Endometrial microvascular endothelial cells (primary cell): ENCODE measurements at regions not wholly inside any gene's neighbourhood (a gene's known extent, or its start where the extent isn't known, plus 50 kb on each side); places are given as distances from the start of the nearest gene placed in this dataset.

Experiments
- in situ Hi-C: cut with HindIII; loops from 2 replicates; pipeline ENCODE4 v1.10.0; 2017; ENCODE audit warnings: low sequenced_read_pairs, low pct_unique_long_range_greater_than_20kb; ENCODE audit errors: inconsistent ontology term

GRCh38 chr3:106573605-106574004 is 704.8 kb upstream of the CBLB start:
- in situ Hi-C loops = no loop called here

GRCh38 chr3:106575029-106575428 is 706.2 kb upstream of the CBLB start:
- in situ Hi-C loops = no loop called here

DNA sequence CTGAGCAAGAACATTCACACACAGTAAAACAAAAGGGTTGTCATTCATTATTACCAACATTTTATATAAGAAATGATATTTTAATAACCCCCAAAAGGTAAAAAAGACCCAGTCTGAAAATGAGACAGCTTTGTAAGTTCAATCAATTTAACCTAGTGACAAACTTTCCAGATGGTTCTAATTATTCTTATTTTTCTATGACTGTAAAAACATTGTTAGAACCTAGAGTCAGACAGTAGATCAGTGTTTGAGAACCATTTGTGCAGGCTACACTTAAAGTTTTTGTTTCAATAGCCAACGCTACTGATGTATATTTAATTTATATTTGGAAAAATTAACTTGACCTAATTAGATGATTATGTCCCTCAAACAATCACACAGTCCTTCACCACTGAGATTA is 708.4 kb upstream of the CBLB start:
- in situ Hi-C loops = no loop called here

GRCh38 chr3:106578911-106579310 is 710.1 kb upstream of the CBLB start:
- in situ Hi-C loops = no loop called here

DNA sequence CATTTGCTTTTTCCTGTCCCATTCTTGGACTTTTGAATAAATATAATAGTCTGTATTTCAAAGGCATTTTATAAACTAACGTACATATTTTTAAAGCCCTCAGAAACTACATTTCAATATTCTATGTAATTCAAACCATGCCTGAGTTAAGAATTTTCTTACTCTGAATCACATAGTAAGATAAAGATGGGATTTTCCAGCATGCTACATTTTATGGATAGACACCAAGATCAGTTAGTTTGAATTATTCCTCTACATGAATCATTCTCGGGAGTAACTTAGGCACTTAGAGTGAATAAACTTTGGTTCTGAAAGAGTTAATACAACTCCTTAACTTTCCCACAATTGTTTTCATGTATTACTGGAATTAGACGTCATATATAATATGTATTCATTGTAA is 713.3 kb upstream of the CBLB start:
- in situ Hi-C loops = no loop called here

GRCh38 chr3:106587551-106587950 is 718.7 kb upstream of the CBLB start:
- in situ Hi-C loops = no loop called here

GRCh38 chr3:106588739-106589138 is 719.9 kb upstream of the CBLB start:
- in situ Hi-C loops = no loop called here

DNA sequence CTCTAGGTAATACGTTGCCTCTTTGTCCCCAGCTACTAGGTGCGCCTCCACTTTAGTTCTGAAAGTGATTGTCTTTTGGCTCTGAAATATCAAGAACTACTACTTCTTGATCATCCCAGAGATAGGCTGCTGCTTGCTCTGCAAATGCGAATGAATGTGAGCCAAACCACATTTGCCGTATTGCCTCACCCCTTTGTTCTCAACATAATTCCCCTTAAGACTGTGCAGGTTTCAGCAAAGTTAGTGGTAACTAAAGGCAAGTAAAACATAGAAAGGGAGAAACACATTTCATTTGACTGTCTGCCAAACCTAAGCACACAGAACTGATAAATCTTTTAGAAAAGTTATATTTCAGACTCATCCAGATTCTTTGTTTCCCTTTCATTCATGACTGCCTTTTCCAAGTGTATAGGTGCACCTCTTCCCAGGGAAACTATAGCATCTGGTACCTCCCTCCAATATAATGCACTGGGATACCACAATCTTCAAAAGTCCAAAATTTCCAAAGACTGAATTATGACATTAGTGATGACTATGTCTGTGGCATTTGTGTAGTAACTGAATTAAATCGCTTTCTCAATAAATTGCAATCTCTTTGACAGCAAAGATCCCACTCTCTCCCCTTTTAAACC is 720.6 kb upstream of the CBLB start:
- in situ Hi-C loops = no loop called here

GRCh38 chr3:106590216-106590615 is 721.4 kb upstream of the CBLB start:
- in situ Hi-C loops = no loop called here

DNA sequence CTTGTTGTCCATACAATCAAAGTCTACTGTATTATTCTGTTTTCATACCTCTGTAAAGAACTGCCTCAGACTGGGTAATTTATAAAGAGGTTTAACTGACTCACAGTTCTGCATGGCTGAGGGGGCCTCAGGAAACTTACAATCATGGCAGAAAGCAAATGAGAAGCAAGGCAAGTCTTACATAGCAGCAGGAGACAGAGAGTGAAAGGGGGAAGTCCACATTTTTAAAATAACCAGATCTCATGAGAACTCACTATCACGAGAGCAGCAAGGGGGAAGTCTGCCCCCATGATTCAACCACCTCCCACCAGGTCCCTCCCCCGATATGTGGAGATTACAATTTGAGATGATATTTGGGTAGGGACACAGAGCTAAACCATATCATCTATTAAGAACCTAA is 724.6 kb upstream of the CBLB start:
- in situ Hi-C loops = no loop called here

DNA sequence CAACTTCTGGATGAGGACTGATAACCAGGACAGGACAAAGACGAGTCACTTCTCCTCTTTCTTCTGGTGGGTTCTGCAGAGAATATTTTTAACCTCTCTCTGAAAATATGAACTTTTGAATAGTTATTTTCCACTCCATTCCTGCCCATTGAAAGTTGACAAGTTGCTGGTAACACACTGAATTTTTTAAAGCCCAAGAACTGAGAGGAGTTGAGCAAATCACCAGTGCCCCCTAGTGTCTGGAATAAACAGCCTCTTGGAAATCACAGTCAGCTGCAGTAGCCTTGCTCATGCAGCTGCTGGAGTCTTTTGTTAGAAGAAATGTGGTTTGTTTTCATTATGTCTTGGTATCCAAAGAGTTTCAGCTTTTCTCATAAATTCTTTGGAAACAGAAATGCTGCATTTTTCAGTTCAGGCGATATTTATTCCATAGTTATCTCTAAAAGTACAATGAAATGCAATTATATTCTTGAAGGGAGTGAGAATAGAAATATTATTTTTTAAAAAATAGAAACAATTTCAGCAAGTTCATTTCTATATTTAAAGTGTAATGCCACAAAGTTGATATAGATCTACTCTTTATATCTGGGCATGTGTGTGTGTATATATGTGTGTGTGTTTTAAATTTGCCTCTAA is 741.0 kb upstream of the CBLB start:
- in situ Hi-C loops = no loop called here

DNA sequence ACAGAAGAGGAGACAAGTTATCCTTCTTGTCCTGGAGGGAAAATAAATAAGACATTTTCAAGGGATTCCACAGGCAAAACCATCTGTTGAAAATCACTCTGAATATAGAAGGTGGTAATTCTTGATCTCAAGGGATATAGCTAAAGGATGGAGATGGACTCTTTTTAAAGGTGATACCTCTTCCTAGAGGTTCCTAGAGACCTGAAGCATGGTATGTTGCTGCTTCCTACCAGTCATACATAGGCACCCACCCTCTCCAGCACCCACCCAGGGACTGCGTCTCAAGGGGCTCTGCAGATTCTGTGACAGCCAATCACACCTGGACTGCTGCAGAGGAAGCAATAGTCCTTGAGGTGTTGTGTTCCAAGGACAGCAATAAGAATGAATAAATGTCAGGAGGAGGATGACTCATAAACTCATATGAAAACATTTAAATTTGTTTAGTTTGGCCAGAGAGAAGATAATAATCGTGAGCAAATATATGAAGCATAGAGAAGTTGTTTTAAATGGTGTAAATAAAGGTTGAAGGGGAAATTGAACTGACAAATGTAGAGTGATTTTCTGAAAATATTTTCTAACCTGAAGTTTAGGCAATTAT is 741.6 kb upstream of the CBLB start:
- in situ Hi-C loops = no loop called here

GRCh38 chr3:106611116-106611515 is 742.3 kb upstream of the CBLB start:
- in situ Hi-C loops = no loop called here

DNA sequence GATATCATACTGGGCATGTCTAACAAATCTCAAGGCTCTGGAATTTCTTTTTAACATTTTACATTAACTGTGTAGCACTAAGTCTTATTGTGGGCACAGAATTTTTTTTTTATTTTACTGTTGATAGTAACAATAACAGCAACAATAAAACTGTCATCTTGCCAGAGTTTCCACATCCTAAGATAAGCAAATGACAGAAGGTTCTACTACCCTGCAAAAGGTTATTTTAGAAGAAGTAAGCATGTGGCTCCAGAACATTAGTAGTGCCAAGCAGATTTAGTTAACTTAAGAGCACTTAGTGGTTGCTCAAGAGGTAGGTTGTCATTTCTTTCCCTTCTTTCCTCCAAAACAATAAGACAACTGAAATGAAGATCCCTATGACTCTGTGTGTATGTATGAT is 743.0 kb upstream of the CBLB start:
- in situ Hi-C loops = no loop called here

DNA sequence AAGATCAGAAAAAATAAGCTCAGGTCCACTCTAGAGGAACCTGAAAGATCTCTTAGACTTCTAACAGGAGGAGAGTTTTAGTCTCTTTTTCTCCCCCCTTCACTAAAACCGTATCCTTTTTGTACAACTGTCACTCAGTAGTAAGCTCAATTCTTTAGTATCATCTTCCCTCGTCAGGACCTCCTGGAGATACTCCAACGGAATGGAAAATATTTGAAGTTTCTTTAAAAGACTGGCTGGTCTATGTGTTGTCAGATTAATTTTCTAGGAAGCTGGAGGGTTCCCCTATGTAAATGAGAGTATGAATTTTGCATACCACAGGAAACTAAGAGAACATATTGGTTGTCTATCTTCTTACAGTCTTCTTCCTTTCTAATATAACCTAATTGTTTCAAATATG is 747.7 kb upstream of the CBLB start:
- in situ Hi-C loops = no loop called here

DNA sequence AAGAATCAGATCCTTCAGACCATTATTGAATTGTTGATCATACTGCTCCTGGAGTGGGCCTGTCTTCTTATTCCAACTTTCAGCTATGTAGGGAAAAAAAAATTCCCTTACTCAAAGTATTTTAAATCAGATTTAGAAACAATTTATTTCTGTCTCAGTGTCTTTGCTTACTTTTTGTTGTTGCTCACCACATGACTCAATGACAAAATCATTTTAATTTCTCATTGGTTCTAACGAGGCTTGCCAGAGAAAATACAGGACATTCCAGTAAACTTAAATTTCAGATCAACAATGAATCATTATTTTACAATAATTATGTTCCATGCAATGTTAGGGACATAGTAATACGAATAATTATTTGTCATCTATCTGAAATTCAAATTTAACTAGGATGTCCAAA is 748.5 kb upstream of the CBLB start:
- in situ Hi-C loops = no loop called here

- in situ Hi-C loops = no loop called here
Measured at GRCh38 chr3:106620646-106621045, 751.8 kb upstream of the CBLB start.

DNA sequence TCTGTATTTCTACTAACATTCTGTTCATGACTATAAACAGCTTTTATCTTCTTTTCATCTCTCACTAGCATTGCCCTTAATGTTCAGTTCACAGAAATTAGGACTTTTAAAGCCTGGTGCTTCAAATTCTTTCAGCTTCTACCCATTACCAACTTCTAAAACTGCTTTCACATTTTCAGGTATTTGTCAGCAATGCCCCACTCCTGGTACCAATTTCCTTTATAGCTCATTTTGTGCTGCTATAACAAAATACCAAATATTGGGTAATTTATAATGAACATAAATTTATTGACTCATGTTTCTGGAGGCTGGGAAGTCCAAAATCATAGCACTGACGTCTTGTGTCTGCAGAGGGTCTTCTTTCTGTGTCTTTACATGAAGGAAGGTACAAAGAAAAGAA is 753.1 kb upstream of the CCDC54 start:
- in situ Hi-C loops = no loop called here

DNA sequence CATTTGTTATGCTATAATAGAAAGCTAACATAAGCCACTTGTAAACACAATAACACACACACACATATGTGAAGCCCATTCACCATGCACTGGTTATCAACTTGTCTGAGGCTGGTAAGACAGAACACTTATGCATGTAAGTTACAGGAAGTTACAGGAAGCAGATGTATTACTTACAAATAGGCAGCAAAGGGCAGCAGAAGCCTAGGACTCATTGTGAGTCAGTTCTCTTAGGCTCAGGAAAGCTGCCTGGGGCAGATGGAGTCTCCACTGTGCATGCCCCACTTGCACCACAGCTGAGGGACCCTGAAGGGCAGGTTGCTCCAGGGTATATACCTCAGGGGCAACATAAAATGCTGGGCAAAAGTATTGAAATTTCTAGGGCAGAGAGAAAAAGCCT is 748.8 kb upstream of the CCDC54 start:
- in situ Hi-C loops = no loop called here

DNA sequence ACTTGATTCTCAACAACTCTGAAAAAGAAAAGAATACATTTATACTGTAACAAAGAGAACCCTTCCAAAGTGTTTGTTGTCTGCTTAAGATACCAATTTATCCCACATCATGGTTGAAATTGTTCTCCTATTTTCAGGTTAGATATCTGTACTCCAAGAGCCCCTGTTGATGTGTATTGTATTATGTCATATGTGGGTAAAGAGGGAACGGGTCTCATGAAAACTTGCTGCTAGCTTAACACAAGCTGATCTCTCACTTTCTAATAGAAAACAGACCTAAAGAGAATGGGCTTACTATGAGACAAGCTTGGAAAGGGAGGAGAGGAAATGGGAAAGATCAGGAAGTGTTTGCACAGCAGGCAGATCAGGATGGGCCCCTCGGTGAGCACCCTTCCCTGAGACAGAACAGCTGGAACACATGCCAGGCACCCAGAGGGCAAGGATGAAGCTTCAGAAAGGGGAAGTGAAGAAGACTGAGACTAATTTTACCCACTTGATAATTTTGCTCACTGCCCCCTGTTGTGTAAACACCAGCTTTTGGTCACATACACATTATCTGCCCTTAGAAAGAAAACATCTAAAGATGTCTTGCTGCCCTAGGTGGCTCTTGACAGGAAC is 747.9 kb upstream of the CCDC54 start:
- in situ Hi-C loops = no loop called here
